Stimulated activated CD4-positive, alpha-beta T cell treated with anti-CD3 and anti-CD28 coated beads, Interleukin-4, amount 100 ng/mL, for 24 hours (primary cell): ENCODE measurements at regions not wholly inside any gene's neighbourhood (a gene's known extent, or its start where the extent isn't known, plus 50 kb on each side); places are given as distances from the start of the nearest gene placed in this dataset.
A peak's percentile ranks its signal among the peaks of the same experiment; 100 is the strongest.

Experiments
- DNase-seq: peaks from one replicate; pipeline ENCODE4 v3.0.0-alpha.2; 2020

DNA sequence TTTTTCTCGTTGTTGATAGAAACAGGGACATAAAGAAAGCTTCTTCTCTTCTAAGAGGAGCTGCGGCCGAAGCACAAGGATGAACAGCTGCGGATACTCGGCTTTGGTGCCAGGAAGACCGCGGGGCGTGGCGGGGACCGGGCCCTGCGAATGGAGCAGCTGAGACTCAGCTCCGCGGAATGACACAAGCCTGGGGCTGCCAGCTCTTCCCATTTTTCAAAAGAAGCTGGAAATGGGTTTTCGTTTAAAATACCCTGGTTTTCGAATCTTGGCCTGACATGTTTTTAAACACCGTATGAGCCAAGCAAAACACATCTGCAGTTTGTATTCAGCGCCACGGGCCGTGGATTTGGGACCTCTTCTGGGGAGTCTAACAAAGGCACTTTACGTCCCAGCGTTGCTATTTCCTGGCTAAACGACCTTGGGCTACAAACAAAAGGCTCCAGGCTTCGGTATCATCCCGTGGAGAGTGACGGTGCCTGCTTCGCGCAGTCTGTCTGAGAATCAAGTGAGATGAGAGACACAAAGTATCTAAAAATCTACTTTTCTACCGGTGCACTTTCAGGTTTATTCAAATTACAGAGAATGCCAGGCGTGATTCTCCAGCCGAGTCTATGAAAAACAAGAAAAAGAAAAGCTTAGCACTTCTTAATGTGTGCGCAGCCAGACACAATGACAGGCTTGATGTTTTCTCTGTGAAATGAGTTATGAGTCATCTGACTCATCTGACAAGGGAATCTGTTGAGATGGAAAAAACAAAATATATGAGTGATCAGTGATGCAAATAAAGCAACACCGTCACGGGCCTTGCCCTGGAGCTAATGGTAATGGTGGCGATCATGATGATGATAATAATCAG lies 114.0 kb upstream of the TMEM132D start:
- no peak for DNase-seq

DNA sequence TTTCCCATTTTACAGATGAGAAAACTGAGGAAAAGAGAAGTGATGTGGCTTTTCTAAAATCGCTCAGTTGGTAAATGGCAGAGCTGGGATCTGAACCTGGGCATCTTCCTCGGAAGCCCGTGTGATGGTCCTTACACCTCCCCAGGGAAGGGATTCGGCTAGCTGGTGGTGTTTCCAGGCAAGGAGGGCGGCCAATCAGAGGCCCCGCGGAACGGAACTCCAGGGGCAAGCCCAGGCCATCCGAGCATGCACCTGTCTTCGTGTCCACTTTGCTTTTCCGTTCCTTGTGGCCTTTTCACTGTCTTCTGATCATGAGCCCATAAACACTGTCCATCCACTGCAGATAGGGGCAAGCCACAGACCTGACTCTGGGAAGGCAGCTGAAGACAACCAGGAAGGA lies 114.8 kb upstream of the TMEM132D start:
- no peak for DNase-seq

DNA sequence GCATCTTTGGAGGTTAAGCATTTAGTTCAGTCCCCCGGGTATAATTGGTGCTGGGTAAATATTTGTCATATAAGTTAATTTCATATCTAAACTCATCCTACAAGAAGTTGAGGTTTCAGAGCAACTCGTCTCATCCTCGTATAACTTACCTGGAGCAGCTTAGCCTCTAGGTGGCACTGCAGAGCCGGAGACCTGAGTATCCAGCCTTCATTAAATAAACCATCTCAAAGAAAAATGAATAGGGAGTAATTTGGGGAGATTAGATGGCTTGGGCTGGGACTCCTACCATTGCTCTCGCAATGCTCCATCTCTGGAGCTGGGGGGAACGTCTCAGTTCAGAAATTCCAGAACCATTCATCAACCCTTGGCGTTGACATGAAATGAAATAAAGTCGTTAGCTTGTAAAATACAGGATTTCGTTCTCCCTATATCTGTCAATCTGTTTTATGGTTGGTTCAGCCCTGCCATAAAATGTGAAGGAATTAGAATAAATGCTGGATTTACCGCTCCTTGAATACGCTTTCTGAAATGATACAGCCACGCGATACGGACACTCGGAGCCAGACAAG lies 122.9 kb upstream of the TMEM132D start:
- peak; percentile 34 for DNase-seq

DNA sequence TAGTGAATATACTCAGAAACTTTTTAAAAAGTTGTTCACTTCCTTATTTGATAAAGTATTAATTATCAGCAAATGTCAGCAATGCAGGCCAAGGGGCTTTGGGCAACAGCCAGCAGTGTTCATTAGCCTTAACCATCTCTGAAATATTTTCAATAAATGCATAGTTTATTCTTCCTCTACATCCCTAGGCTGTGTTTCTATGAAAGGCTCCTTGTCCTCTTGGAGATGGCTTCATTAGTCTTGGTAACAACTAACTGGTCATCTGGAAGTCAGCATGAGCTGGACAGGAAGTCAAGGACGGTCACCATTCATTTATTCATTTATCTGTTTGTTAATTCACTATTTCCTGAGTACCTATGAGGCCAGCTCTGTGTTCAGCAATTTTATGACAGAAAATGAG lies 124.0 kb upstream of the TMEM132D start:
- DNase-seq: no peak

DNA sequence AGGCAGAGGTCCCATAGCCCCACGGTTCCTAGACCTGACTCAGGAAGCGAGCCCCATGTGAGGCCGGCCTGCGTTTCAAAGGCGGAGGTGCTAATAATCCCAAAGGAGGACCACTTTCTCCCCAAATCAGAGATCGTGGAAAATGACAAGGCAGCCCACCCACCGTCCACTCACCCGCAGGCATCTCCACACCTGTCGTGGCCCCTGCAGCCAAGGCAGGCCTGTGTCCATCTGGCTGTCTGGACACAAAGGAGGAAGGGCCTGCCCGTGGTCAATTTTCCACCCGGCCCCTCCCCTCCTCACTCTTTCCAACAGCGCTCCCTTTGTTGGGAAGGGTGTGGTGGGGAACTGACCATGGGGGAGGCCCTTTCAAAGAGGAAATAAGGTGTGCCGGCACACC lies 125.3 kb upstream of the TMEM132D start:
- no peak for DNase-seq

DNA sequence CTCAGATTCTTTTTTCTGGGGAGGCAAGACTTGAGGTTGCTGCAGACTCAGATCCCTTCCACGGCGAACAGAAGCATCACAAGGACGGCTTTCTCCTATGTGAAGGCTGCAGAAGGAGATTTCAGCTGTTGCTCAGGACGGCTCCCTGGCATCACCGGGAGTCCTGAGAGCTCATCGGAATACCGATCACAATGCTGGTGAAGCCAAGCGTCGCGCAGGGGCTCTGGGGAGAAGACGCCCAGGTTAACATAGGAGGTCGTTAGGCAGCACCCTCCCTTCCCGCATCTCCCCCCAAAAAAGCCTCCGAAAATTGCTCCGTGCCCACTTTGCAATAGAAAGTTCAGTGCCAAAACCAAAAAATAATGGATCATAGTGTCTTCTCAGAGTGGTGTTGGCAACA lies 127.2 kb upstream of the TMEM132D start:
- no peak for DNase-seq

DNA sequence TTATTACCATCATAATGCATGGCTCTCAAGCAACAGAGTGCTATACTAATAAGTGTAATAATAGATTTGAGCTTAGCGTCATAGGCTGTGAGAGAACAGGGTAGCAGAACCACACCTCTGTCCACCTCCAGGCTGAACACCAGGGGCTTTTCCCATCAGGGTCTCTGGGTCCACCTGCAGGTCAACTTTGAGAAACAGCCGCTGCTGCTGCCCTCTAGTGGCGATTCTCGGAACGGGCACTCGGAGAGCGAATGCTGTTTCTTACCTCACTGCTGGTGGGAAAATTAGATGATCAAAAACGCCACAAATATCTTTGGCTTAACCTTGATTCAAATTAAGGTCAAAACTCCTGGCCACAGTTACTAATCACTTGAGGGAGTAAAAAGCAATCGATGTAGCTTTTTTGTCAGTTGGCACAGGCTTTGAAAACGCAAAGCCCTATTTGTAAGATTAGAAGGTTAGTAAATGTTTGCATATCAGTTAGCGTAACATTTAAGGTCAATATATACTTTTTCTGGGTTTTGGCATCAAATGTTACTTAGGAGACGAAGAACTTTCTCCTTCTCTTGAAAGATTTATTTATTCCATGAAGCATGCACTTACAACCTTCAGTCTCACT lies 127.9 kb upstream of the TMEM132D start:
- peak; percentile 61 for DNase-seq

DNA sequence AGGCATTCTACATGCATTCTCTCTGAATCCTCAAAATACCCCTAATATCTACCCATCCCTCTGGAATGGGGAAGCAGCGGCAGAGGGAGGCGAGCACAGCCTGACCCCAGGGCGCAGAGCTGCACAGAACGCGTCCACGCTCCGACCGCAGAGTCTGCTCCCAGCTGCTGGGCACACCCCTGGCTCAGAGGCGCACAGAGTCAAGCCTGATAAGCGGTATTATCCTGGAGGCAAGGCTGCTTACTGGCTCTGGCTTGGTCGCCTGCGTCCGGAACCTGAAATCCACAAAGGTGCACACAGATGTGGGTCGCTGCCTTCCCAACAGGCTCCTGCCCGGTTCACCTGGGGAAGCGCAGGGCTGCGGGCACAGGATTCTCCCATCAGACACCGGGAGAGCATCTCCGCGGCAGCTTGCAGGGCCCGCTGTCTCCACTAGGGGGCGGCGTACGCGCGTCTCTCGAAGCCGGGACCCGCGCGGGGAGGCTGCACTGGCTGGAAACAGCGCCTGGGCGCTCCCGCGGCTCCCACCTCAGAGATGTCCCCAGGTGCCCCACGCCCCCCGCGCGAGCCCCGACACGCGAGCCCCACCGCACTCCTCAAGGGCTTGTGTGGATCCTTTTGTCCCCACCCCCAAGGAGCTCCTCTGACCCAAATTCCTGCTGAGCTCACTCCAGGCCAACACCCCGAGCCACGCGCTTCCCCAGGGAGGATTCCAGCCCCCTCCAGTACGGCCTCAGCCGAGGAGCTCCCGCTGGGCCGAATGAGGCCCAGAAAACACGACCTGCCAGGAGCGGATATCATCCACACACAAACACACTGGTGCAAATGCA lies 120.1 kb upstream of the FZD10 start:
- peak; percentile 36 for DNase-seq

DNA sequence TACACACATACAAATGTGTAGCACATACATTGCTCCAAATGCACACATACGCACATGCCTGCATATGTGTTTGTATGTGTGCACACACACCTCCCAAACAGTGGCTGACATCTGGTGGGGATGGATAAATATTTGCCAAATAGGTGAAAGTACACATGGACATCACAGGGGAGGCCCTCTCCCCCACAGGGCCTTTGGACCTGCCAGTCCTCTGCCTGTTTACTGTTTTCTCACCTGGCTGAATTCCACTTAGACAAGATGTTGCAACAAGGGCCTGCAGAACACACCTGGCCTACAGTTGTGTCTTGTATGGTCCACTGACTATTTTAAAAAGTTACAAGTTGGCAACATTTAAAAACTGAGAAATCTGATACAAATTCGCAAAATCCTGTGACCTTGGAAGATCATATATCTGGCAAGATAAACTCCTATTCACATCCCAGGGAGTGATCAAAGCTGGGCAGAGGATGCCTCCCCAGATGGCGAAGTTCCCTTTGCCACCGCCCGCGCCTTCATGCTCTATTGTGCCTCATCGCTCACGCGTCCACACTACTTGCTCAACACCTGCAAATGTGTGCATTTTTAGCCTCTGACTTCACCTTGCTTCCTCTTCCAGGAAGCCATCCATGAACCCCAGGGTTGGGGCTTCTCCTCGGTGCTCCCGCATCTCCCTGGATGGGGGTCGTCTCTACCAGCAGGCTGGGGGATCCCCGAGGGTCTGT lies 118.4 kb upstream of the FZD10 start:
- DNase-seq: no peak

DNA sequence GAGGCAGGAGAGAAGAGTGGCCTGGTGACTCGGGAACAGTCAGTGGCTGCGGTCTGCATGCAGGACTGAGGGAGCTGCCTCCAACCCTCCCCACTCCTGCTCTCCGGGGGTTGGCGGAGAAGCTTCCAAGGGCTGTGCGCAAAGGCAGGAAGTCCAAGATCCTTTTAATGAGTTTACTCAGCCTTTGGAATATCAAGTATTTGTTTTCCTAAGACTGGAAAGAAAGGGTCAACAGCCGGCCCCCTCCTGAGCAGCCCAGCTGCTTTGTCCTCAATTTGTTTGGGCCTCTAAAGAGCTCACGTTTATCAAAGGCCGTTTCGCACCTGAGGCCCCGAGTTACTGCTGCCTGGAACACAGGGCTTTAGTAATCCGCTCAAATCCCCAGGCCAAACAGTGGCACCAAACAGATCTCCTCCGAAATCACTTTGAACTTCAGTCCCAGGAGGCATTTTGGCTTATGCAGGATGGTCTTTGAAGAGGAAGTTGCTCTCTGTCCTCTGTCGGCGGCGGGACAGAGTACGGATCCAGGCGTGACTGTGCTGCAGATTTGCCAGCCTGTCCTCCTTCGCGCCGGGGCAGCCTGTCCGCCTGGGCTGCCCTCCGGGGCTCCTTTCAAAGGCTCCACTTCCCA lies 117.2 kb upstream of the FZD10 start:
- no peak for DNase-seq

DNA sequence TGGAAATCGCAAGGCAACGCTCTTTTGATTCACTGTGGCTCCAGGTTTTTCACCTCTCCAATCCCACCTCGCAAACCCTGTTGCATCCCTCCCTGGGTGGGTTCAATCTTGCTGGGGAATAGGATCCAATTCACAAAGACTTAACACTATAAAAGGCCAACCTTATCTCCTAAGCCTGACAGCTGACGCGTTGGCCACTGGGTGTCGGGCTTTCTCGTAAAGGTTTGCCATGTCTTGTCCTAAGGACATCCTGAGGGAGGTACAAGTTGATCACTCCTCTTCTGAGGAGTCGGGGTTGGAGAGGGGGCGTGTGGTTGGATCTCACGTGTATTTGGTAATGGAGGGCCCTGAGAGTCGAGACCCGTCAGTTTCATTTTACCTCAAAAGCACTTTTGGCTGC lies 112.6 kb upstream of the FZD10 start:
- DNase-seq: no peak

DNA sequence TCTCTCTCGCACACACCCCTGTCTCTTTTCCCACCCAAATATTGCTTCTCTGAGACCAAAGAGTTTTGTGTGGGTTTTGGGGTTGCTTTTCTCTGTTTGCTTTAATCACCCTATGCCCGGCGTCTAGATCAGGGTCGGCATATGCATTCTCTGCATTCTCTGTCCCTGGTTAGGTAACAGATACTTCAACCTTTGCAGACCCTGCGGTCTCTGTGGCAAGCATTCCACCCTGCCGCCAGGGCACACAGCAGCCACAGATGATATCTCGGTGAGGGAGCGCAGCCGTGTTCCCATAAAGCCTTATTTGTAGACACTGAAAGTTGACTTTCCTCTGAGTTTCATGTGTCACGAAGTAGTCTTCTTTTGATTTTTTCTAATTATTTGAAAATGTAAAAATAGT lies 110.4 kb upstream of the FZD10 start:
- no peak for DNase-seq

DNA sequence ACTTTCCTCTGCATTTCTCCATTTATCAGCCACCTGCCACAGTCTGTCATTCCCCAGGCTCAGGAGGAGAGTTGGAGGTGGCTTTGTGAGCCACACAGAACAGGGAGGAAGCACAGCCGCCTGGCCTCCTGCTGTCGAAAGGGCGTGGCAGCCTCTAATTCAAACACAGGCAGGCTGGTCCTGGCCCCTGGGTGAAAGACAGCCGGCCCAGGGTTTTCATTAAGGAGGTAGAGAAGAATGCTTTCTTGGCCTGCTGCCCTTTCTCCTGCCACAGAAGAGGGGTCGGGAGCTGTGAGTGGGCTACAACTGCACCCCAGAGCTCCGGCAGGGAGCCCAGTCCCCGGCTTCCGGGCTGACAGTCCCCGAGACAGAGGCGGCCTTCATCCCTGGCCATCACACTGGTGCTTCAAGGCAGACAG lies 108.6 kb upstream of the FZD10 start:
- DNase-seq: no peak

DNA sequence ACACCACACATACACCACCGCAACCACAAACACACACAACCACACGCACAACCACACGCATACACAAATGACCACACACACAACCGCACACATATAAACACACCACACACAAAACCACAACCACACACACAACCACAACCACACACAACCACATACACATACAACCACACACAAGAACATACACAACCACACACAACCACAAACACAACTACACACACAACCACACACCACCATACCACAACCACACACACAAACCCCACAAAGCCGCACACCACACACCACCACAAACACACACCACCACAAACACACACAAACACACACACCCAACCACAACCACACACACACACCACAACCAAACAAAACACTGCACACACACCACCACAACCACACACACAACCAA lies 107.5 kb upstream of the FZD10 start:
- DNase-seq: no peak

DNA sequence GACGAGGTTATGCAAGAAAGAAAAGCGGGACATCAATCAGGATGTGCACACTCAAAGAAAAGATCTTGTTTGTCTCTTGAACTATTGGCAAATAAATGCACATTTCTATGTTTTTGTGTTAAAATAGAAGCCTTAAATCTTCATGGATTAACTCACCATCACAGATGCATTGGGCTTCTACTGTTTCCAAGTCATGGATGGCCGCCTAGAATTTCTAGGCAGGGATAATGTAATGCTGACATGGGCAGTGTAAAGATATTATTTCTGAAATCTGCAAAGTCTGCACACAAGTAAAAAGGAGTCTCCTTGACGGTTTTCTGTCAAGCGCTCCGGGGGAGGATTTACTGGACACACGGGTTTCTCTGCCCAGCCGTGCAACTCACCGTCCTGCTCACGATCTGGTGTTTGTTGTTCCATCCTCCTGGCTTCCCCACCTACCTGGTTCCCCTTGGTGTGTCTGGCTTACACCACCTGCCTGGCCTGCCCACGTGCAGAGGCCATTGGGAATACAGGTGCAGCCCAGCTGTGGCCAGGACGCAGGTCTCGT lies 103.3 kb upstream of the FZD10 start:
- no peak for DNase-seq

DNA sequence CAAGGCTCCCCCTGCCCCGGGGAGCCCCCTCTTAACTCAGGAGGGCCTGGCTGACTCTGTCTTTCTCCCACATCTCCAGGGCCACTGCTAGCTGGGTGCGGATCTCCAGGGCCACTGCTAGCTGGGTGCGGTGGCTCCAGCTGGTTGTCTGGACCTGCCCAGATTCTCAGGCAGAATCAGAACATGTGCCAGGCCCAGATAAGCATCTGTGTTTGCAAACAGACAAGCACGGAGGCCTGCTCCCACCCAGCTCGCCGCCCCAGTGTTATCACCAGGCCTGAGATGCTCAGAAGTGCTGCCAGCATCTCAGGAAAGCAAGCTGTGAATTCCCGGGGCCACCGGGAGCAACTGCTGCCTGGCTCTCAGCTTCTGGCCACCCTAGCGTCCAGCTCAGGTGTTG lies 98.4 kb upstream of the FZD10 start:
- DNase-seq: no peak

DNA sequence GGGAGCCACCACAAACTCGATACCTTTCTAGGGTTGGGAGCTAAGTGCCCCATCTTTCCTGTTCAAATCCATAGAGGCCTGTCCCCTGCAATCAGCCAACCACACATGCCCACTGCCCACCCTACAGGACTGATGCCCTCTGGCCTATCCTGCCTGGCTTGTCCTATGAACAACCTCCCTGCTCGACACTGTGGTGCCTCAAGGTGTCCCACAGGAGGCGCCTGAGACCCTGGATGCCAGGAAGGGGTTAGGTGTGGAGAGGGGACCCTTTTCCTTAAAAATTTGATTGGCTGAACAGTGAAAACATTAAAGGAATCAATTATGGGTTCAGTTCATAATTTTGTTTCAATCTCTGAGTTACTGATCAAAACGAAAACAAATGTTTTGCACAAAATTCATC lies 97.3 kb upstream of the FZD10 start:
- no peak for DNase-seq

DNA sequence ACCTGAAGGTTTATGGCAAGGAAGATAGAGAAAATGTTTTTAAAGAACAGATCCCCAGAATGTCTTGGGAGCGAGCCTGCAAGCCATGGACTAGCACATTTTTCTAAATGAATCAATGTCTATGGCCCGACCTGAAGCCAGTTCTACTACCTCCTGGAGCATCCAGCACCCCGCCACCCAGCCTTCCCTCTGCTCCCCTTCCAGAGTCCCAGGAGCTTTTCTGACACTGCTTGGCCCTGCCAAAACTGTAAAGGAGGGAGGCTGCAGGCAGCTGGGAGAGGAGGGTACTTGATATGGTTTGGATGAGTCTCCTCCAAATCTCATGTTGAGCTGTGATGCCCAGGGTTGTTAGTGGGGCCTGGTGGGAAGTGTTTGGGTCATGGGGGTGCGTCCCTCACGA lies 95.5 kb upstream of the FZD10 start:
- DNase-seq: no peak

DNA sequence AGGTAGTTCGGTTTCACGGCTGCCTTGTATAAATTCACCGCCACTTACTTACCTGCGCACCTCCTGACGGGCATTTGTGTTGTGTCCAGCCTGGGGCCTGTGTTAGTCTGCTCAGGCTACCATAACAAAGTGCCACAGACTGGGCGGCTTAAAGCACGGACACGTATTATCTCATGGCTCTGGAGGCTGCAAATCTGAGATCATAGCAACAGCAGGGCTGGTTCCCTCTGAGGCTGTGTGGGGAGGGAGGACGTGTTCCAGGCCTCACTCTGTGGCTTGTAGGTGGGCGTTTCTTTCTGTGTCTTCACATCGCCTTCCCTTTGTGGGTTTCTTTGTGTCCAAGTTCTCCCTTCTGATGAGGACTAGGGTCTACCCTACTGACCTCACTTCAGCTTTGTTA lies 93.5 kb upstream of the FZD10 start:
- no peak for DNase-seq

DNA sequence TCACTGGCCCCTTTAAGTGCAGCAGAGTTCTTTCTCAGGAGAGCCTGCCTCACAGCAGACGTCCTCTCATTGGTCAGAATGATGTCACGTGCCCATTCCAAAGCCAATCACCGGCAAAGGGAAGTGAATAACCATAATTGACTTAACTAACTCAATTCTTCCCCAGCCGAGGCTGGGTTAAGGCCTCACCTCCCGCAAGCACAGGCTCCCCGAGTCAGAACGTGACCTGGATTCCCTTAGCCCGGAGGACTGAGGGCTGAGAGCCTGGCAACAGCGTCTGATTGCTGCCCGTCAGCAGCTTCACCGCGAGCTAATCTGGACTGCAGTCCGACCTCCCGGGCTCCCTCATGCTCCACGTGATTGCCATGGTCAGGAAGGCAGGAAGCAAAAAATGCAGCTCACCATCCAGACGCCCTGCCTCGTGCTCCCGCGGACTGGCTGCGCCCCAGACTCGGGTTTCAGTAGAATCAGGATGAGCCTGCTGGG lies 92.1 kb upstream of the FZD10 start:
- DNase-seq: no peak

DNA sequence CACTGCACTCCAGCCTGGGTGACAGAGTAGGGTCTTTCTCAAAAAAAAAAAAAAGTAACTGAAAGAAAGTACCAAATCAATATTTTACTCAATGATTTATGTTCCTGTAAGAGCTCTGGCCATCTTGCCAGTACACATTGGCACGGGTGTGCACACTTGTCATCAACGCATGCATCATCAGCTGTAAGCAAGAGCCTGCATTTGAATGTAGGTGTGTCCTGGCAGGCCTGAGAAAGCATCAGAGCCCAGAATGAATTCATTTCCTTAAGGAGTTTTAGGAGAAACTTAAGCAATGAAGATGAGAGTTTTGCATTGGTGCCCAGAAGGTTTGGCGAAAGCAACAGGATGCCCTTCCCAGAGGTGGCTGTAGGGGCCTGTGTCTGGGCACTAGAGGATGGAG lies 88.5 kb upstream of the FZD10 start:
- DNase-seq: no peak
